Activated CD8-positive, alpha-beta memory T cell treated with anti-CD3 and anti-CD28 coated beads for 24 hours (primary cell): ENCODE measurements at regions not wholly inside any gene's neighbourhood (a gene's known extent, or its start where the extent isn't known, plus 50 kb on each side); places are given as distances from the start of the nearest gene placed in this dataset.

ENCODE experiments used
- DNase-seq: peaks from one replicate; pipeline ENCODE4 v3.0.0-alpha.2; 2020

GRCh38 chr2:64770781-64771334 lies 117.1 kb upstream of the SERTAD2 start:
- no peak for DNase-seq

GRCh38 chr2:64771737-64772136 lies 118.0 kb upstream of the SERTAD2 start:
- no peak for DNase-seq

GRCh38 chr2:64773461-64774118 lies 119.9 kb upstream of the SERTAD2 start:
- no peak for DNase-seq

GRCh38 chr2:64777841-64778240 lies 124.1 kb upstream of the SERTAD2 start:
- DNase-seq = no peak

- no peak for DNase-seq
Observed at GRCh38 chr2:64779117-64779690, 125.5 kb upstream of the SERTAD2 start.

GRCh38 chr2:64780041-64780440 lies 126.3 kb upstream of the SERTAD2 start:
- DNase-seq = no peak

GRCh38 chr2:64781711-64782390 lies 128.1 kb upstream of the SERTAD2 start:
- DNase-seq = no peak

GRCh38 chr2:64784168-64785061 lies 130.7 kb upstream of the SERTAD2 start:
- no peak for DNase-seq

- no peak for DNase-seq
Observed at GRCh38 chr2:64785245-64785644, 131.5 kb upstream of the SERTAD2 start.

- no peak for DNase-seq
Observed at GRCh38 chr2:64786343-64787018, 132.8 kb upstream of the SERTAD2 start.

GRCh38 chr2:64787019-64787365 lies 133.3 kb upstream of the SERTAD2 start:
- no peak for DNase-seq

GRCh38 chr2:64787698-64788097 lies 134.0 kb upstream of the SERTAD2 start:
- no peak for DNase-seq

GRCh38 chr2:64789466-64790320 lies 136.0 kb upstream of the SERTAD2 start:
- DNase-seq = no peak

- no peak for DNase-seq
Observed at GRCh38 chr2:64792300-64792699, 138.6 kb upstream of the SERTAD2 start.

GRCh38 chr2:64792995-64793639 lies 139.4 kb upstream of the SERTAD2 start:
- no peak for DNase-seq

- DNase-seq = no peak
Observed at GRCh38 chr2:64793701-64794100, 140.0 kb upstream of the SERTAD2 start.

- DNase-seq = no peak
Observed at GRCh38 chr2:64794426-64794995, 140.8 kb upstream of the SERTAD2 start.

- DNase-seq = no peak
Observed at GRCh38 chr2:64795024-64795592, 141.4 kb upstream of the SERTAD2 start.

GRCh38 chr2:64796926-64797325 lies 143.2 kb upstream of the SERTAD2 start:
- DNase-seq = no peak

- no peak for DNase-seq
Observed at GRCh38 chr2:64797881-64798575, 144.3 kb upstream of the SERTAD2 start.
